SIG-M5 (cell line): ENCODE measurements at regions not wholly inside any gene's neighbourhood (a gene's known extent, or its start where the extent isn't known, plus 50 kb on each side); places are given as distances from the start of the nearest gene placed in this dataset.
"Not testable (repeated sequence)": the region's sequence is repeated elsewhere in the genome, so short reads cannot be mapped to it uniquely, and the experiment has no call there.

Experiments used
- DNase-seq: peaks from one replicate; lab custom pipeline; 2025; lab: John Stamatoyannopoulos, UW

- no peak for DNase-seq
These were observed 135.4 kb downstream of the PPP1R3A start for GRCh38 chr7:113783403-113783802.

DNA sequence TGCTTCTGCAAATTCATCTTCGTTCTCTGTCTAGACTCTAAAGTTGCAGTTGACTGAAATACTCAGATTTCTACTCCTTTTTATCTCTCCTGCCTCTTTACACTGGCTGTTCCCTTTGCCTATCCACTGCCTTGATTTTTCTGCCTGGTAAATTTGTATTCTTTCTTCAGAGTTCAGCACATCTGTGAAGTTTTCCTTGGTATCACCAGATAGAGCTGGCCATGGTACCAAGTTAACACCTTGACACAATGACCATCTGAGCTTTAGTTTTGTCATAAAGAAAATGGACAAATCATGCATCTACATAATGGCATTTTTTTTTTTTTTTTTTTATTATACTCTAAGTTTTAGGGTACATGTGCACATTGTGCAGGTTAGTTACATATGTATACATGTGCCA, 143.0 kb downstream of the PPP1R3A start:
- no peak for DNase-seq

DNA sequence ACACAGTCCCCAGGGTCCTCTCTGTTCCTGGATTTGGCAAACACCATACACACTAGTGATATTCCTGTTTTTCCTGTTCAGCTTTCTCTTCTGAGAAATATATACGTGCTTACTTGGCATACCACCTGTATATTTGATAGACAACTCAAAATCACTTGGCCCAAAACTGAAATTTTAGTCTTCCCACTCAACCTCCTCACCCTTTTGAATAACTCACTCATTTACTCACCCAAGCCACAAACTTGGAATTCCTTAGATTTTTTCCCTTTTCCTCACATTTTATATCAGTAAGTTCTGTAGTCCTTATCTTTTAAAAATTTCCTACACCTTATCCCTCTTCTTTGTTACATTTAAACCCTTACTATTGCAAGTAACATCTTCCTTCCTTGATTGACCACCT, 143.4 kb downstream of the PPP1R3A start:
- no peak for DNase-seq

DNA sequence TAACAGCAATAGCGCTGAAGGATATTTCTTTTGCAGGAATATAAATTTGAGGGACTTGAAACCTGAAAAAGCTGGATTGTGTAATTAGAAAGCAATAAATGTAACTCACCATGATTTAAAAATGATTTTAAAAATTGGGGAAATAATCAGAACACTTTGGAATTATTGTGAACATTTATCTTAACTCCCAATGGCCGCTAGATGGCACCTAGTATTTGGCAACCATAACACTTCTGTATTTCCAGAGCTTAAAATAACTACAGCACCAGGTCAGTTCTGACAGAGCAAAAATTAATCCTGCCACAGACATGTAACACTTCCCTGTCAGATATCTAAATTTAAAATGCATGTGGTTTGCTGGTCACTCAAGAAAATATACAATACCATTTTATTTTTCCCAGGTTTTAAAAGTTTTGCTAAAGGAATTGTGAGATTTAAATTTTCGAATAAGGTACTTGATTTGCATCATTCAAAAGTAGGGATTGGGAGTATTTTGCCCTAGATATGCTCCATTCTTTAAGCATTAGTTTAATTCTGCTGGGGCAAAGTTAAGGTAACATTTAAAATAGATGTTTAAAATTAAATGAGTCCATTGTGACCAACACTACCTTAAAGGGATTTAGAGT, 144.5 kb downstream of the PPP1R3A start:
- no peak for DNase-seq

- no peak for DNase-seq
These were observed 148.6 kb downstream of the PPP1R3A start for GRCh38 chr7:113770146-113770738.

DNA sequence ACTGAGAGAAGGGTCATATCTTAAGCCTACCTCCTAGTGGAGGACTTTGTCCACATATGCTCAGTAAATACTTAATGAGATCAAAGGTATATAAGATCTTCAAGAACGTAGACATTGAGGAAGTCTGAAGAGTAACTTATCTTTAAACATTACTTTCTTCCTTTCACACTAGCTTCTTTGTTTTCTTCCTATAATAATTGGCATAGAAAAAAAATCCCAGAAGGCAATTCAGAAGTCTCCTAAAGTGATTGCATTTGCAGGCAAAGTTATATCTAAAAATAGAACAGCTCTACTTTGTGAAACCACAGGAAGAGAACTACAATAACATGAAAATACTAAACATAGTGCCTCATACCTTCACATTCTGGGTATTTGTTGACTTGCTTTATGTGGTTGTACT, 150.4 kb downstream of the PPP1R3A start:
- no peak for DNase-seq

DNA sequence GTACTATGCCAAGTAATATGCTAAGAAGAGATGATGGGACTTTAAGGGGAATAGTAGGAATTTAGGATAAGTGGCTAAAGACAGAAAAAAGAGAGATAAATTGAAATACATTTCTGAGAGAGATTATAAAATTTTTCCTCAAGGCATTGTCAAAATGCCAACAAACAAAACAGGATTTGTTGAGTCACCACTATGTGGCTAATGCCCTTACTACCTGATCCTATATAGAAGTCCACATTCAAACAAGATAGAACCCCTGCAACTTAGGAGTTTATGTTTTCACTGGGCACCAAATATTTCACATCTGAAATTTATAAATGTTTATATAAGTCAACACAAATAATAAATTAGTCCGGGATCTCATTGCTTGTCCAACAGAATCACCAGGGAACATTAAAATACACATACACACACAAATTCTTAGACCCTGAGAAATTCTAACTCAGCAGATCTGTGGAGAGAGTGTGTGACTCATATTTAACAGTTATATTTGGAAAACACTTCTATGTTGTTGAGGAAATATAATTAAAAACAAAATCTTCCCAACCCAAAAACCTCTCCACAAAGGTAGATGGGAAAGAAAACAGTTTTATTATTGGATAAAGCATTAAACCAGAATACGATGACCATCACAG, 154.3 kb downstream of the PPP1R3A start:
- no peak for DNase-seq

GRCh38 chr7:113763226-113763625, 155.6 kb downstream of the PPP1R3A start:
- DNase-seq = no peak

- DNase-seq = no peak
These were observed 162.6 kb downstream of the PPP1R3A start for GRCh38 chr7:113756250-113756649.

DNA sequence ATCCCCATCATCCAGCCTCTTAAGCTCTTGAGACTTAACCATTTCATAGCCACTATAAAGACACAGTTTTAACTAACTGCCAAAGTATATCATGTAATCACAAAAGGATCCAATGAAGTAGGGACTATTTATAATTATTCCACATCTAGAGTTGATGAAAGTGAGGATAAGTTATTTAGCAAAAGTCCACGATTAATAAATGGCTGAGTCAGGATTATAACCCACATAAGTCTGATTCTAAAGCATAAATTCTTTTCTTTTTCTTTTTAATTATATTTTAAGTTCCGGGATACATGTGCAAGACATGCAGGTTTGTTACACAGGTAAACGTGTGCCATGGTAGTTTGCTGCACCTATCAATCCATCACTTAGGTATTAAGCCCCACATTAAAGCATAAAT, 166.1 kb downstream of the PPP1R3A start:
- DNase-seq = no peak

- no peak for DNase-seq
These were observed 166.5 kb downstream of the PPP1R3A start for GRCh38 chr7:113752289-113752688.

DNA sequence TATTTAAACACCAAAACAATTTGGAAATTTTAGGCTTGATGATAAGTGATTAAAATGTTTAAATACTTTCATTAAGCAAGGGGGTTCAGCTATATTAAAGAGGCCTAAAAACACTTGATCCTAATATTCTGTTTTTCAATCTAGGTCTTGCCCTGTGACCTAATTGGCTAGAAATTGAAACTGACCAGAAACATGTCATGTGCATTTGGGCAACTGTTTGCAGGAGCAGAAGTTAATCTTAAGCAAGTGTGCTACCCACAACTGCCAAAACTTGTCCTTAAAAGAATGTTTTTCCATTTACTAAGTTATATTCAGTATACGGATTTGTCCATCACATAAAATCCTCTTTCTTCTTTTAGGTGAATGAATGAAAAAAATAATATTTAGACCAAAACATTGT, 167.3 kb downstream of the PPP1R3A start:
- DNase-seq = no peak

DNA sequence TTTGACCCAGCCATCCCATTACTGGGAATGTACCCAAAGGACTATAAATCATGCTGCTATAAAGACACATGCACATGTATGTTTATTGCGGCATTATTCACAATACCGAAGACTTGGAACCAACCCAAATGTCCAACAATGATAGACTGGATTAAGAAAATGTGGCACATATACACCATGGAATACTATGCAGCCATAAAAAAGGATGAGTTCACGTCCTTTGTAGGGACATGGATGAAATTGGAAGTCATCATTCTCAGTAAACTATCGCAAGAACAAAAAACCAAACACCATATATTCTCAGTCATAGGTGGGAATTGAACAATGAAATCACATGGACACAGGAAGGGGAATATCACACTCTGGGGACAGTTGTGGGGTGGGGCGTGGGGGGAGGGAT, 170.4 kb downstream of the PPP1R3A start:
- DNase-seq = not testable (repeated sequence)

DNA sequence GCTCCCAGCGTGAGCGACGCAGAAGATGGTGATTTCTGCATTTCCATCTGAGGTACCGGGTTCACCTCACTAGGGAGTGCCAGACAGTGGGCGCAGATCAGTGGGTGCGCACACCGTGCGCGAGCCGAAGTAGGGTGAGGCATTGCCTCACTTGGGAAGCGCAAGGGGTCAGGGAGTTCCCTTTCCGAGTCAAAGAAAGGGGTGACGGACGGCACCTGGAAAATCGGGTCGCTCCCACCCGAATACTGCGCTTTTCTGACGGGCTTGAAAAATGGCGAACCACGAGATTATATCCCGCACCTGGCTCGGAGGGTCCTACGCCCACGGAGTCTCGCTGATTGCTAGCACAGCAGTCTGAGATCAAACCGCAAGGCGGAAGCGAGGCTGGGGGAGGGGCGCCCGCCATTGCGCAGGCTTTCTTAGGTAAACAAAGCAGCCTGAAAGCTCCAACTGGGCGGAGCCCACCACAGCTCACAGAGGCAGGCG, 175.8 kb downstream of the PPP1R3A start:
- DNase-seq = not testable (repeated sequence)

DNA sequence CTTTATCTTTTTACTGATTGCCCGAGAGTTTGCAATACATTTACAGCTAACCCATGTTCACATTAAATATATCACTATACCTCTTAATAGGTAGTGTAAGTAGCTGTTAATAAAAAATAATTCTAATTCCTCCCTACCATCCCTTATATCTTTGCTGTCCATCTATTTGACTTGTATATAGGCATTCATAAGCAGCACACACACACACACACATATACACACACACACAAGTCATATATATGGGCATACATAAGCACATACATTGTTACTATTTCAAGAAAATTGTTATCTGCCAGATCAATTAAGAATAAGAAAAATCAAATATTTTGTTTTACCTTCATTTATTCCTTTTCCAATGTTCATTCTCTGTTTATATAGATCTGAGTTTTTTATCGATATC, 176.4 kb downstream of the PPP1R3A start:
- no peak for DNase-seq

DNA sequence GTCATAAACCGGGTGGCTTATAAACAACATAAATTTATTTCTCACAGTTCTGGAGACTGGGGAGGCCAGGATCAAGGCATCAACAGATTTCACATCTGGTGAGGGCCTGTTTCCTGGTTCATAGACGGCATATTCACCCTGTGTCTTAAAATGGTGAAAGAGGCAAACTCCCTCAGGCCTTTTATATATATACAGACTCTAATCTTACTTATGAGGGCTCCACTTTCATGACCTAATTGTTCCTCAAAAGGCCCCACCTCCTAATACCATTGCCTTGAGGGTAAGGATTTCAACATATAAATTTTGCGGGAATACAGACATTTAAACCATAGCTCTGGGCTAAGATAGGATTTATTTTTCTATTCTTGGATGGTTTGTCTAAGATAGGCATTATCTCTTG, 187.2 kb downstream of the PPP1R3A start:
- DNase-seq = no peak

DNA sequence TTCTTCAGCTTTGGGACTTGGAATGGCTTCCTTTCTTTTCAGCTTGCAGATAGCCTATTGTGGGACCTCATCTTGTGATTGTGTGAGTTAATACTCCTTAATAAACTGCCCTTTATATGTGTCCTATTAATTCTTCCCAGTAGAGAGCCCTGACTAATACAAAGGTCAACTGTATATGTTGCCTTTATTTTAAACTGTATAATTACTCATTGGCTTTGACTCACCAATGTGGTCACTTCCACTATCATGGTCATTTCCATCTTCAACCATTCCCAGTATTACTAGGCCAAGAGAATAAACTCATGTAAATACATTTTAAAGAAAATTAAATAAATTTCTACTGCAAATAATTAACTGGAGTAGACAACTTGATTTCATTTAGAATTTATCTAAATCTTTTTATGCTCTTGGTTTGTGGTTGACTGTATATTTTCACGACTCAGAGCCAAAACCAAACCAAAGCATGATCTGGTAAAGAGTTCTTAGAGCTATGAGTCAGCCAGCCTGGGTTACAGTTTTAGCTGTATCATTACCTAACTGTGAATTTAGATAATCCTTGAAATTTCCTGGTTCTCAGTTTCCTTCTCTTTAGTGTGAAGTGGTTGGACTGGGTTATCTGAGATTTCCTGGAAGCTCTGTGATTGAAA, 188.4 kb downstream of the PPP1R3A start:
- DNase-seq = no peak

GRCh38 chr7:113727486-113727885, 191.3 kb downstream of the PPP1R3A start:
- no peak for DNase-seq

DNA sequence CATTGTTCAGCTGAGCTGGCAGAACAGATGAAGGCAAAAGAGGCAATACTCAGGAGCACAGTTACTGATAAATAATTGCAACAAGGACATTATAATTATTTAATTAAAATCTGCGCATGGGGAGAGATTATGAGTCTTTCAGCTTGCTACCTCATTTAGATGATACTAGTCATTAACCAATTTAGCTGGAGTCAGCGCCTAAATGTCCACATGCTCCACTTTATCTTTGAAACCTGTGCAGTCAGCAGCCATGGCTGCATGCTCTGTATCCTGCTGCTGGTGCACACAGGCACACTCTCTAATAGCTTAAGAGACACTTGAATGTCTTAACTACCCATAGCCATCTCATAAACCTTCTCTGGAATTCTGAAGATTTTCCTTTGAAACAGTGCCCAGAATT, 196.8 kb downstream of the PPP1R3A start:
- no peak for DNase-seq

DNA sequence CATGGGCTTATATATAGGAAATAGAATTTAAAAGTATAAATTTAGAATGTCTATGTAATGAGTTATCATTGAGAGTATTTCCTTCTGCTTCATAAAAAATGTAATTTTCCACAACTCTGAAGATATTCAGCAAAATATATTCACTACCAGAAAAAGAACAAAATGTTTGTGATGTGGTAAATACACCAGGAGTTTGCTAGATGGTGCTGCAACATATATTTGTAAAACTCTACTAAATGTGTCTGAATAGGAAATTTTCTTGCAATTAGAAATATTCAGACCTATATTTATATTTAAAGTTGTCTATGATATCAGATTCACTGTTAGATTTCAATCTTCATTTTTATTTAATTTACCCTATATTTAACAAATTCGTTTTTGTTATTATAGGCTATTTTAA, 201.1 kb downstream of the PPP1R3A start:
- no peak for DNase-seq

- no peak for DNase-seq
These were observed 202.6 kb downstream of the PPP1R3A start for GRCh38 chr7:113715981-113716856.

DNA sequence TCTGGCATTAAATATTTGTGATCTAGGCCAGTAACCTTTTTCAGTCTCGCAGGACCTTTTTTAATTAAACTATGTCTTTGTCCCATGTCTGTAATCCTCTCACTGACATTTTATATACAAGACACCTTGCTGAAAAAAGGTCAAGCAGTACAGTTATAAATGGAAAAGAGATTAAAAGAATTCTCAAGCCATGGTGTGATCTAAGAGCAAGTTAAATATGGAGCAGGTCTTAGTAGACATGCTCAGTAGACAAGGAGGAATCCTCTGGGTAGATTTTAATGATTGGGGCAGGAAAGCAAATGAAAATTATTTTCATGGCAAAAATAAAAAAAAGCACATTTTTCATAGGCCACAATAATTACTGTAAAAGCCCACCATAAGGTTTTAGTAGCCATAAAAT, 203.5 kb downstream of the PPP1R3A start:
- no peak for DNase-seq
